ENCODE measurements at regions not wholly inside any gene's neighbourhood (a gene's known extent, or its start where the extent isn't known, plus 50 kb on each side); places are given as distances from the start of the nearest gene placed in this dataset.

DNA sequence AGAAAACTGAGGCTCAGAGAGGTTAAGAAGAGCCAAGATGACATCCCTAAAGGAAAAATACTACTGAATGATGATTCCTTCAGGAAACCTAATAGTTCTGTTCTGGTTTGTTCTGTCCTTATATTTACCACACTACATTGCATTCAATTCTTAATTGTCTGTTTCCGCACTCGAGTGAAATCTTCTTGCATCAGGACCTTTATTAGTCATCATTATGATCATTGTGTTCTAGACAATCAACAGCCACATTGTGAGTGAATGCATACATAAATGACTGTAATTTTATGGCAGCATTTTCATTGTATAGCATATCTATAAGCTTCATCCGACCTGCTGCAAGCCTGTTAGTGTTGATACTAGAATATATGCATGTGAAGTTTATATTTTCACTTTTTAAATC is 156.7 kb upstream of the FAM241A start:
- H3K27ac Mint-ChIP-seq (ENCODE audit: unreplicated experiment) = no peak overlapping the region
- H3K4me3 Mint-ChIP-seq (ENCODE audit: unreplicated experiment) = no peak overlapping the region
- no peaks in the 10 kb centered on the region for H3K9me3 Mint-ChIP-seq (ENCODE audit: low read depth)
- peaks cover 35% of the 10 kb centered on the region for H3K27me3 Mint-ChIP-seq (ENCODE audit: low read depth)
- no peak for DNase-seq (ENCODE audit: low spot score)
- TF ChIP-seq, protein P1, sequence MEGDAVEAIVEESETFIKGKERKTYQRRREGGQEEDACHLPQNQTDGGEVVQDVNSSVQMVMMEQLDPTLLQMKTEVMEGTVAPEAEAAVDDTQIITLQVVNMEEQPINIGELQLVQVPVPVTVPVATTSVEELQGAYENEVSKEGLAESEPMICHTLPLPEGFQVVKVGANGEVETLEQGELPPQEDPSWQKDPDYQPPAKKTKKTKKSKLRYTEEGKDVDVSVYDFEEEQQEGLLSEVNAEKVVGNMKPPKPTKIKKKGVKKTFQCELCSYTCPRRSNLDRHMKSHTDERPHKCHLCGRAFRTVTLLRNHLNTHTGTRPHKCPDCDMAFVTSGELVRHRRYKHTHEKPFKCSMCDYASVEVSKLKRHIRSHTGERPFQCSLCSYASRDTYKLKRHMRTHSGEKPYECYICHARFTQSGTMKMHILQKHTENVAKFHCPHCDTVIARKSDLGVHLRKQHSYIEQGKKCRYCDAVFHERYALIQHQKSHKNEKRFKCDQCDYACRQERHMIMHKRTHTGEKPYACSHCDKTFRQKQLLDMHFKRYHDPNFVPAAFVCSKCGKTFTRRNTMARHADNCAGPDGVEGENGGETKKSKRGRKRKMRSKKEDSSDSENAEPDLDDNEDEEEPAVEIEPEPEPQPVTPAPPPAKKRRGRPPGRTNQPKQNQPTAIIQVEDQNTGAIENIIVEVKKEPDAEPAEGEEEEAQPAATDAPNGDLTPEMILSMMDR (IDR thresholded peaks at IDR 0.05) = no peak
- H3K4me1 Mint-ChIP-seq (ENCODE audit: low read depth) = no peaks in the 10 kb centered on the region
- no peaks in the 10 kb centered on the region for H3K36me3 Mint-ChIP-seq (ENCODE audit: low read depth)

DNA sequence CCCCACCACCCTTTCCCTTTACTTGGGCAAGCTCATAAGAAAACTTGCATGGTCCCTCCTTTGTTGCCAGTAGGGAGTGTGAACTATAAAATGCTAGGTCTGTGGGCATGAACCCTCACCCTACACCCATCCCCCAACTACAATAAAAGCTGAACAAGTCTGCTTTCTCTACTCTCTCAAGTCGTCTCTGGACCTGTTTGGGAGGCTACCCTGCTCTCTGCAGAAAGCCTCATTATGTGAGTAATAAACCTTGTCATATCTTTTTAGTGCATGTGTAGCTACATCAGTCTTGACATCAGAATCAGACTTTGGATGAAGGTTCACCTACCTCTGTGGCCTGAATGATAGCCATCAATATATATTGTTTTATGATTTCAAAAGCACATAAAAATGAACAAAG is 155.4 kb upstream of the FAM241A start:
- Mint-ChIP-seq H3K4me1 (ENCODE audit: low read depth) (no peaks in the 10 kb centered on the region), H3K27me3 (ENCODE audit: low read depth) (peaks cover 37% of the 10 kb centered on the region)
- DNase-seq (ENCODE audit: low spot score) = no peak

DNA sequence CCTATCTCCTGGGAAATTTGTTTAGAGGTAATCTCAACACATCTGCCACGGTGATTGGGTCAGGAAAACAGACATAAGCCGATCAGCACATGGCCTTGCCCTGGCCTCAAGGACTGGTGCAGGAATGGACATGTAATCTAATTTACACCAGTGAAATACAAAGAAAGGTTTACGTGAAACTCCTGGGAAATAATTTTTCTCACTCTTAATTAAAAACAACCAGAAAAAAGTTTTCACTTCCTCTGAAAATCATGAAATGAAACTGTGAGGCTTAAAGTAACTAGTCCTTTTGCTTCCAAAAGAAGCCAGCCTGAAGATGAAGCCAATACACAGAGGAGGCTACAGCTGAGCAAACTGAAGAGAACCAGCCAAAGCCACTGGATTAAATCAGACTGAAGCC is 154.1 kb upstream of the FAM241A start:
- DNase-seq (ENCODE audit: low spot score) = no peak
- Mint-ChIP-seq H3K36me3 (ENCODE audit: low read depth) (no peaks in the 10 kb centered on the region), H3K9me3 (ENCODE audit: low read depth) (no peaks in the 10 kb centered on the region), H3K27ac (ENCODE audit: unreplicated experiment) (no peak overlapping the region), H3K27me3 (ENCODE audit: low read depth) (peaks cover 40% of the 10 kb centered on the region), H3K4me1 (ENCODE audit: low read depth) (no peaks in the 10 kb centered on the region), H3K4me3 (ENCODE audit: unreplicated experiment) (no peak overlapping the region)
- TF ChIP-seq, protein P1 (IDR thresholded peaks at IDR 0.05) = no peak

More for the DNA sequence above, 155.4 kb upstream of the FAM241A start:
- Mint-ChIP-seq H3K9me3 (ENCODE audit: low read depth) (no peaks in the 10 kb centered on the region), H3K36me3 (ENCODE audit: low read depth) (no peaks in the 10 kb centered on the region), H3K27ac (ENCODE audit: unreplicated experiment) (no peak overlapping the region), H3K4me3 (ENCODE audit: unreplicated experiment) (no peak overlapping the region)
- TF ChIP-seq, protein P1 (IDR thresholded peaks at IDR 0.05) = no peak

DNA sequence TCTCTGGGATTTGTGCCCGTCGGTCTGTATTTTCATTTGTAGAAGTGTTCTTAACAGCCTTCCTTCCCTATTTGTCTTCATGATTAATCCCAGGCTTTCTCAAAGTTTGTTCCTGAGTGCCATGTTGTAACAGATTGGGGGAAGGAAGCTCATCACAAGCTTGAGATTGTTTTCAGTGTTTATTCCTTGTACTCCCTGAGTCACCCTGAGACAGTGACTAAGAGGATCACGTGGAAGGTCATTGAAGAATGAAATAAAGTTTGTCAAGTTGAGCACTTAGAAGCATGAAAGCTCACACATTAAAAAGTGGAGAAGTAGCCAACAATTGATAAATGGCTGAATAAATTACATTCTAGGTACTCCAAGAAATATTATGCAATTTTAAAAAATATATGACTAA is 153.5 kb upstream of the FAM241A start:
- Mint-ChIP-seq H3K4me1 (ENCODE audit: low read depth) (no peaks in the 10 kb centered on the region), H3K27ac (ENCODE audit: unreplicated experiment) (no peak overlapping the region), H3K27me3 (ENCODE audit: low read depth) (peaks cover 38% of the 10 kb centered on the region), H3K9me3 (ENCODE audit: low read depth) (no peaks in the 10 kb centered on the region), H3K36me3 (ENCODE audit: low read depth) (no peaks in the 10 kb centered on the region), H3K4me3 (ENCODE audit: unreplicated experiment) (no peak overlapping the region)
- TF ChIP-seq, protein P1 (IDR thresholded peaks at IDR 0.05) = no peak
- no peak for DNase-seq (ENCODE audit: low spot score)

DNA sequence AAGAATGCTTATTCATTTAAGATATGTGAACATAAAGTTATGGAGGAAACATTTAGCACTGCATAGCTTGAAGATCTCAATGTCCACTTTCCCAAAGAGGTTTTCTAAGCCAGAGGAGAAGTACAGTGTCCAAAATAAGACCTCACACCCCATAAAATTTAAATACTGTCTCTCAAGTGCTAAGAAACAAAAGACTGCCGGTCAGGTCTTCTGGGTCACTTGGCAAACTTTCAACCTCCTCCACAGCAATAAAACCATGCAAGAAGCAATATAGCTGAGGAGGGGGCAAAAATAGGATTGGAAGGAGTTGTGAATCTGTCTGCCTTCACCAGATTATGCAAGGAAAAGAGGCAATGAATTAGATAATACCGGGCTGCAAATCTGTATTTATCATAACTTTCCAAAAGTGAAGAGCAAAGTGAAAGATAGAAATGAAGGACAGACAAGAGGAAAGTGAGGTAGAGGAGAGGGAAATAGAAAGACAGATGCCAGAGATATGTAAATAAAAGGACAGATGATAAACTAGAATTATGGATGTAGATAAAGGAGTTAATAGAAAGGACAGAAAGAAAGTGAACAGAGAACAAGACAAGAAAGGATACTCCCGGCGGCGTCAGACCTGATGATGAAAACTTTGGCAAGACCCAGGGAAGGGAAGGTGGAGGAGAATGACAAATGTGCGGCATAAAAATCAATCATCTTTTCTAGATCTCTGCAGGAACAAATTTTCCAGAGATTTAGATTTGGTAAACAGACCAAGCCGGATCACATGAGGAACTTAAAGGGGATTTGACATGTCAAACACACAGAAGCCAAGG is 152.7 kb upstream of the FAM241A start:
- TF ChIP-seq, protein P1 (IDR thresholded peaks at IDR 0.05) = no peak
- no peak overlapping the region for H3K4me3 Mint-ChIP-seq (ENCODE audit: unreplicated experiment)
- no peak for DNase-seq (ENCODE audit: low spot score)
- no peaks in the 10 kb centered on the region for H3K36me3 Mint-ChIP-seq (ENCODE audit: low read depth)
- H3K27me3 Mint-ChIP-seq (ENCODE audit: low read depth) = peaks cover 33% of the 10 kb centered on the region
- no peaks in the 10 kb centered on the region for H3K4me1 Mint-ChIP-seq (ENCODE audit: low read depth)
- H3K9me3 Mint-ChIP-seq (ENCODE audit: low read depth) = no peaks in the 10 kb centered on the region
- H3K27ac Mint-ChIP-seq (ENCODE audit: unreplicated experiment) = no peak overlapping the region
